HEK293T (cell line): ENCODE measurements at regions not wholly inside any gene's neighbourhood (a gene's known extent, or its start where the extent isn't known, plus 50 kb on each side); places are given as distances from the start of the nearest gene placed in this dataset.

Experiments
- ELF4 ChIP-seq: fragments of 450-650 bp; IDR thresholded peaks from 2 replicates; pipeline ENCODE4 v1.6.1; 2017; ENCODE audit warnings: antibody characterized with exemption
- SP1 ChIP-seq: fragments of 450-650 bp; IDR thresholded peaks from 2 replicates; pipeline ENCODE4 v1.6.1; 2017

DNA sequence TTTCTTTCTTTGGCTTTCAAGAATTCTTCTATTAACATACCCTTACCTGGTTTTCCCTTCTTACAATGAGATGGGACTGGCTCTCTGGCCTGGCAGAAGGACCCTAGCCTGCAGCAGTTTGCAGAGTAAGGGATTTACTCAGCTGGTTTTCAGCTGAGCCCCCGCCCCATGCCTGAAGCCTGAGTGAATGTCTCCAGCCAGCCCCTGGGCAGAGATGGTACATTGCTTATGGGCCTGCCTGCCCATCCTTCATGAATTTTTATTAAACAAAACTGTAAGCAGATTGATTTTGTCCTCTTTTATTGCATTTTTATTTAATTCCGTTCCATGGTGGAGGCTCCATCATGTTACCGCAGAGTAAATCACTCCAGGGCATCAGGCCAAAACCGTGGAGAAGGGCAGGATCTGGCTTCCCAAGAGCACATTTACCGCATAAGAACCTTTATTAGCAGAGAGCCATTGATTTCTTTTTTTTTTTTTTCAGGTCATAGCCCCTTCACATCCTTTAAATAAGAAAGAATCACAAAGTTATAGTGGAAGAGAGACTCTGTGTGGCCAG, 316.2 kb downstream of the DHX35 start:
- TF ChIP-seq ELF4, result no peak
- TF ChIP-seq SP1, result no peak
